Stomach (tissue), 8 donors: ENCODE measurements at regions not wholly inside any gene's neighbourhood (a gene's known extent, or its start where the extent isn't known, plus 50 kb on each side); places are given as distances from the start of the nearest gene placed in this dataset.

Experiments used
- DNase-seq, 2 donors: peaks; one replicate each; pipeline versions ENCODE4 v3.0.0 to v3.0.0-alpha.2; 2013 to 2019
- H3K27ac ChIP-seq, 5 donors: fragments of 200-600 bp in 4 of 5; sonication (generic) in 4 of 5; one replicate each; pipeline ENCODE4 v1.5.1; 2013 to 2019; ENCODE audit warnings: mild to moderate bottlenecking in 1 of 5, moderate library complexity in 1 of 5
- H3K27me3 ChIP-seq, 3 donors: fragments of 200-600 bp; sonication (generic); one replicate each; pipeline ENCODE4 v1.5.1; 2017 to 2019; ENCODE audit warnings: mixed run types in 1 of 3
- H3K36me3 ChIP-seq, 4 donors: fragments of 200-600 bp; sonication (generic); 1 replicate in 3 of 4; 2 replicates in 1 of 4; pipeline ENCODE4 v1.5.1; 2016 to 2019
- H3K4me1 ChIP-seq, 4 donors: fragments of 200-600 bp; sonication (generic); one replicate each; pipeline ENCODE4 v1.5.1; 2016 to 2019
- H3K4me3 ChIP-seq, 4 donors: fragments of 200-600 bp; sonication (generic) in 3 of 4; one replicate each; pipeline ENCODE4 v1.5.1; 2016 to 2019; ENCODE audit warnings: mild to moderate bottlenecking in 1 of 4
- H3K9me3 ChIP-seq, 4 donors: fragments of 200-600 bp; sonication (generic); one replicate each; pipeline ENCODE4 v1.5.1; 2016 to 2019
- CTCF ChIP-seq, 7 experiments: fragments of 450-650 bp in 4 of 7; fragments of 200-600 bp in 3 of 7; sonication (generic) in 3 of 7; IDR thresholded peaks; one replicate each; pipeline ENCODE4 v1.5.1; 2016 to 2019; ENCODE audit warnings: antibody characterized with exemption in 7 of 7, control low read depth in 2 of 7, mild to moderate bottlenecking in 1 of 7
- EP300 ChIP-seq: sonication (generic); formaldehyde crosslinking; IDR thresholded peaks from one replicate; pipeline ENCODE4 v1.6.1; 2017; ENCODE audit warnings: antibody characterized with exemption
- POLR2A ChIP-seq, 4 donors: fragments of 450-650 bp; IDR thresholded peaks; one replicate each; pipeline ENCODE4 v1.6.1; 2016; ENCODE audit warnings: antibody characterized with exemption in 4 of 4, control low read depth in 2 of 4, mild to moderate bottlenecking in 1 of 4, moderate library complexity in 1 of 4
- POLR2AphosphoS5 ChIP-seq, 3 donors: sonication (generic); formaldehyde crosslinking; IDR thresholded peaks; one replicate each; pipeline ENCODE4 v1.6.1; 2016; ENCODE audit warnings: antibody characterized with exemption in 3 of 3
- WGBS, 5 donors: extraction: QIAGEN DNeasy Blood & Tissue Kit in 3 of 5; methylation state at CpG; one replicate each; pipeline versions ENCODE4 v1.1.5 to v1.1.7; 2013 to 2018; 5-methylcytosine and 5-hydroxymethylcytosine counted together
- intact Hi-C: fragments of 100-400 bp; cut with DNase I; formaldehyde crosslinking; loops from one replicate; pipeline ENCODE4 v1.15.1; 2023; ENCODE audit warnings: low total_unique reads
- donor health status: healthy with polysubstance abuse.
- donor health status: Bipolar disorder and iron deficiency.
- donor health status: healthy.

- H3K9me3 ChIP-seq, result no peaks in the 10 kb centered on the region
- no peak overlapping the region for H3K4me3 ChIP-seq
- H3K36me3 ChIP-seq, result no peaks in the 10 kb centered on the region
- intact Hi-C loops, result no loop called here
- no peaks in the 10 kb centered on the region for H3K4me1 ChIP-seq
- no peaks in the 10 kb centered on the region for H3K27me3 ChIP-seq
- TF ChIP-seq POLR2AphosphoS5 (IDR thresholded peaks at IDR 0.05), result no peak
- no peak for TF ChIP-seq CTCF (IDR thresholded peaks at IDR 0.05)
- TF ChIP-seq POLR2A (IDR thresholded peaks at IDR 0.05), result no peak
- no peak for TF ChIP-seq EP300
- H3K27ac ChIP-seq, result no peak overlapping the region
- DNase-seq, result no peak
Observed at GRCh38 chr5:35477911-35478310, 139.8 kb upstream of the SPEF2 start.

GRCh38 chr5:35477321-35477720 is 140.3 kb upstream of the SPEF2 start:
- intact Hi-C loops, result no loop called here
- no peaks in the 10 kb centered on the region for H3K9me3 ChIP-seq
- H3K4me1 ChIP-seq, result no peaks in the 10 kb centered on the region
- no peak overlapping the region for H3K4me3 ChIP-seq
- no peak for TF ChIP-seq EP300
- TF ChIP-seq POLR2A (IDR thresholded peaks at IDR 0.05), result no peak
- no peak for TF ChIP-seq POLR2AphosphoS5 (IDR thresholded peaks at IDR 0.05)
- no peak for TF ChIP-seq CTCF (IDR thresholded peaks at IDR 0.05)
- no peak for DNase-seq
- no peaks in the 10 kb centered on the region for H3K36me3 ChIP-seq
- H3K27ac ChIP-seq, result no peak overlapping the region
- no peaks in the 10 kb centered on the region for H3K27me3 ChIP-seq

GRCh38 chr5:35476797-35477196 is 140.9 kb upstream of the SPEF2 start:
- no peak overlapping the region for H3K27ac ChIP-seq
- H3K27me3 ChIP-seq, result no peaks in the 10 kb centered on the region
- no peak overlapping the region for H3K4me3 ChIP-seq
- 52 to 68% (median 63%) methylated on average over 1 of the region's 1 CpG for WGBS, 5 donors
- DNase-seq, result peak in 1 of 2 donors; percentile 12
- no peaks in the 10 kb centered on the region for H3K36me3 ChIP-seq
- TF ChIP-seq POLR2A (IDR thresholded peaks at IDR 0.05) (no peak), EP300 (no peak), CTCF (IDR thresholded peaks at IDR 0.05) (no peak), POLR2AphosphoS5 (IDR thresholded peaks at IDR 0.05) (no peak)
- no peaks in the 10 kb centered on the region for H3K4me1 ChIP-seq
- intact Hi-C loops, result no loop called here
- H3K9me3 ChIP-seq, result no peaks in the 10 kb centered on the region

GRCh38 chr5:35476036-35476435 is 141.6 kb upstream of the SPEF2 start:
- WGBS, 5 donors, result 53 to 67% (median 63%) methylated on average over 2 of the region's 2 CpGs
- Histone ChIP-seq H3K27me3 (no peaks in the 10 kb centered on the region), H3K9me3 (no peaks in the 10 kb centered on the region), H3K27ac (no peak overlapping the region), H3K36me3 (no peaks in the 10 kb centered on the region), H3K4me1 (no peaks in the 10 kb centered on the region), H3K4me3 (no peak overlapping the region)
- TF ChIP-seq CTCF (IDR thresholded peaks at IDR 0.05) (no peak), POLR2A (IDR thresholded peaks at IDR 0.05) (no peak), EP300 (no peak), POLR2AphosphoS5 (IDR thresholded peaks at IDR 0.05) (no peak)
- DNase-seq, result no peak
- intact Hi-C loops, result no loop called here

GRCh38 chr5:35473589-35473988 is 144.1 kb upstream of the SPEF2 start:
- 66 to 83% (median 76%) methylated on average over 3 of the region's 3 CpGs for WGBS, 5 donors
- no peak for DNase-seq
- Histone ChIP-seq H3K9me3 (no peaks in the 10 kb centered on the region), H3K27me3 (no peaks in the 10 kb centered on the region), H3K27ac (no peak overlapping the region), H3K4me1 (no peaks in the 10 kb centered on the region), H3K36me3 (no peaks in the 10 kb centered on the region), H3K4me3 (no peak overlapping the region)
- intact Hi-C loops, result no loop called here
- TF ChIP-seq POLR2A (IDR thresholded peaks at IDR 0.05) (no peak), POLR2AphosphoS5 (IDR thresholded peaks at IDR 0.05) (no peak), CTCF (IDR thresholded peaks at IDR 0.05) (no peak), EP300 (no peak)
